Forelimb muscle (tissue), 1 donor: ENCODE measurements at regions not wholly inside any gene's neighbourhood (a gene's known extent, or its start where the extent isn't known, plus 50 kb on each side); places are given as distances from the start of the nearest gene placed in this dataset.

Experiments used
- DNase-seq: peaks from one replicate; pipeline ENCODE4 v3.0.0-alpha.2; 2013; ENCODE audit warnings: low read depth

GRCh38 chr6:150537893-150538292 lies 61.8 kb upstream of the PLEKHG1 start:
- DNase-seq: peak; percentile 92

DNA sequence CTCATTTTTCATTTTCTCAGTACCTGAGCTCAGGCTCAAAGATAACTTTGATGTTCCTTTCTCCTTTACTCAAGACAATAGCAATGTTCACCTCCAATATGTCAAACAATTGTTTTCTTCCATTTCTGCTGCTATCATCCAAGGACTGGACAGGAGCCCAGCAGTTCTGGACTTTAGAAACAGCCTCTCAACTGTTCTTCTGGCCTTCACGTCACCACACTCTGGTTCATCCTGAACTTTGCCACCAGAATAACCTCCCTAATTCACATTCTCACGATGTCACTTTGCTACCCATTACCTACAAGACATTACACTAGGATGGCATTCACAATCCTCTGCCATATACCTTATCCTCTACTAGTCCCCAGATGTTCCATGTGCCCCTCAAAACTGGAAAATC lies 60.6 kb upstream of the PLEKHG1 start:
- DNase-seq: no peak

- DNase-seq: no peak
Measured at GRCh38 chr6:150539568-150539967, 60.1 kb upstream of the PLEKHG1 start.

DNA sequence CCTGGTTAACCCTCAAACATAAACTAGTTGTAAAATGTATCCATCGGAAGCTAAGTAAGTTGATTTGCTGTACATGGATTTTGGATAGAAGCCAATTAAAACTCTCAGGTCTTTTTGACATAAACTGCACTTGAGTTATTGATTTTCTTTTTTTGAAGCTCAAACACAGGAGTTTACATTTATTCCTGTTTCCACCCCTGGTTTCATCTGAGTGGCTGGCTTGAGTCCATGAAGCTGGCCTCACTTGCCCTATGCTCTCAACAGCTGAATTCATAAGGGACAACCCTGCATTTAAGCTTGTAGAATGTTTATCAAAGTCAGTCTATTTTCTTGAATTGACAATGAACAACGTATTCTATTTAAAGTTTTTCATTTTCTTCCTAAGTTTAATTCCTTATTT lies 58.1 kb upstream of the PLEKHG1 start:
- DNase-seq: no peak

GRCh38 chr6:150543178-150543577 lies 56.5 kb upstream of the PLEKHG1 start:
- no peak for DNase-seq

GRCh38 chr6:150544793-150545192 lies 54.9 kb upstream of the PLEKHG1 start:
- no peak for DNase-seq

GRCh38 chr6:150546457-150546856 lies 53.2 kb upstream of the PLEKHG1 start:
- DNase-seq: no peak

DNA sequence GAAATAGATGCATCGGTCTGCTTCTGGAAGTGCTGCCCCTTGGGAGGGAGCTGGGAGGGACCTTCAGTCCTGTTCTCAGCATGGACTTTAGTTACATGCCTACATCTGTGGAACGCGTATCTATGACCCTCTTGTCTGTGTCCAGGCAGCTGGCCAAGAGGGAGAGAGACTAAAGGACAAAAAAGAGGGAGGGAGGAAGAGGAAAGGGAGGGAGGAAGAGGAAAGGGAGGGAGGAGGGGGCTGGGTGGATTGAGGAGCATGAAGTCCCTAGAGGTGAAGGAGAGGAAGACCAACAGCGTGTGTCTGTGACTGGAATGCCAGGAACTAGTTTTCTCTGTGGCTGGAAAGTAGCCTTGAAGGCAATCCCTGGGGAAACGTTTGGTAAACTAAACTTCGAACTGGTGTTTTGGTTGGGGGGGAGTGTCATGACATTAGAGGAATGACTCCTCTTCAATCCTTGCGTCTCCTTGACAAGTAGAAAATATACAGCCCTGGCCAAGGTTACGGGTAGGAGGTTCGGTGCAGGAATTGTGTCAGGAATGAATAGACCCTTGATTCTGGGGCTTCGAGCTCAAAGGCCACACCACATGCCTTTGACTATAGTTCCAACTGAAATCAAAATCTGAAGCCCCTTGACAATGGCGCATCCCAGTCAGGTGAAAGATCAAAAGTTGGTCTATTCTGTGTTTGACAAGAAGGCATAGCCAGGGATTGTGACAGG lies 52.0 kb upstream of the PLEKHG1 start:
- no peak for DNase-seq

DNA sequence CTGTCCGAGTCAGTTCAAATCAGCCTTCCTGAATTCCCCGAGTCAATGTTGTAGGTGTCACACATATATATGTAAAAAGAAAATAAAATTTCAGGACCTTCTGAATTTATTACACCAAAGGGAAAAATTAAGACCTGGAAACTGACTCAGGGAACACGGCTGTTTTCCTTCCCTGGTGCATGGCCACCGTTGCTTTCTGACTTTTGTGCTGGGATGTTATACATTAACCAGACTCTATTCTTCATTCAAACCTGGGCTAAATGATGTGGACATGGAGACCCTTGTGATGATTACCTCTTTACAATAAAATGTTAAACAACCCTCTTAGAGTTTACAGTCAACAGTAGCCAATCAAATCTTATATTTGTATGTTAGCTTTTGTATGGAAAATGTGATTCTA lies 51.4 kb upstream of the PLEKHG1 start:
- no peak for DNase-seq

DNA sequence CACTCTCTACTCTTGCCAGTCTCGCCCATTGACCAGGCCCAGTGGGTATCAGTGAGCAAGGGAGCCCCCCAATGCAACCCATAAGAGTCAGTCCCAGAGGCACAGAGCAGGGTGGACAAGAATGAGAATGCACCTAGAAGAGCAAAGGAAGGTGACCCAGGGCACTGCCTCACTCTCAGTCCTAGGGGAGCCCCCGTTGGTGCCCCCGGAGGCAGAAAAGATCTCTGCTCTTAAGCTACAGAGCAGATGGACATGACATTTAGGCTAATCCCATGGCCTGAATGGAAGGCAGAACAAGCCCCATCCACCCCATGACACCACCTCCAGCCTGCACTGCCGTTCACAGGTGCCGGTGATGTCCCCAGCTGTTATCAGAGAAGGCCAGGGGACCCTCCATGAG lies 50.7 kb upstream of the PLEKHG1 start:
- no peak for DNase-seq

- DNase-seq: no peak
Measured at GRCh38 chr6:150549674-150550101, 50.0 kb upstream of the PLEKHG1 start.
